NOMO-1 treated with DMSO at 0.1 percent for 48 hours (cell line): ENCODE measurements at regions not wholly inside any gene's neighbourhood (a gene's known extent, or its start where the extent isn't known, plus 50 kb on each side); places are given as distances from the start of the nearest gene placed in this dataset.
"Not testable (repeated sequence)": the region's sequence is repeated elsewhere in the genome, so short reads cannot be mapped to it uniquely, and the experiment has no call there.

Source experiments
- DNase-seq: peaks from one replicate; lab custom pipeline; 2025; ENCODE audit not compliant: unreplicated experiment; lab: John Stamatoyannopoulos, UW

DNA sequence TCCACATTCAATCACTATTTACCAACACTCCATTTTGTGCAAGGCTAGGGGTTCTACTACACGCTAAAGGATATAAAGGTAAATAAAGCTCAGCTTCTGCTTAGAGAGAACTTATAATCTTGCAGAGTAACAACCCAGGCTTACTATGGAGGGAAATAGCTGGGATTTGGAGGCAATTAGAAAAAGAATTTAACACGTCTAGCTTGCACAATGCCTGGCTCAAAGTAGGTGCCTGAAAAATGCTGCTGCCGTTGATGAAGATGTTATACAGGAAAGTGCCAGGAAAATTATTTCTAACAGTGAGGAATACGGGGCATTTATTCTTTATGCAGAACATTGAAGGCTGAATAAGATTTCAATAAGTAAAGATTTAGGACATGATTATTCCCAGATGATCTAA is 214.2 kb downstream of the KITLG start:
- no peak for DNase-seq

DNA sequence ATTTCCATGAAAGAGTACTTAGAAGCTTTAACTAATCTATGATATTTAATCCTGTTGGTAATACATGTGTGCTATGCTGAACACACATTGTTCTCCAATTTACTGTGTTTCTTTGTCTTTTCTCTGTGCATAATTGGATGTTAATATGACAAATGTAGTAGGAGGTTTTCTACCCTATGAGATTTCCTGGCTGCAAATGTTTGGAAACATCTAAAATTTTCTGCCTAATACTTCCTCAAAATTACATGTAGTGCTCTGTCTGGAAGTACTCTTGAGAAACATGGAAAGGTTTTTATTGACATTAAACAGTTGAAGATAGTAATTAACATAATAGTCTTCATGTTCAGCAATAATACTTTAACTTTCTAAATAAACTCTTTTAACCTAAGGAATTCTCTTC is 213.0 kb downstream of the KITLG start:
- peak; percentile 18 for DNase-seq

DNA sequence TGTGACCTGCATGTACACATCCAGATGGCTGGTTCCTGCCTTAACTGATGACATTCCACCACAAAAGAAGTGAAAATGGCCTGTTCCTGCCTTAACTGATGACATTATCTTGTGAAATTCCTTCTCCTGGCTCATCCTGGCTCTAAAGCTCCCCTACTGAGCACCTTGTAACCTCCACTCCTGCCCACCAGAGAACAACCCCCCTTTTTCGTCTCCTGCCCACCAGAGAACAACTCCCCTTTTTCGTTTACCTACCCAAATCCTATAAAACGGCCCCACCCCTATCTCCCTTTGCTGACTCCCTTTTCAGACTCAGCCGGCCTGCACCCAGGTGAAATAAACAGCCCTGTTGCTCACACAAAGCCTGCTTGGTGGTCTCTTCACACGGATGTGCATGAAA is 212.2 kb downstream of the KITLG start:
- not testable (repeated sequence) for DNase-seq

DNA sequence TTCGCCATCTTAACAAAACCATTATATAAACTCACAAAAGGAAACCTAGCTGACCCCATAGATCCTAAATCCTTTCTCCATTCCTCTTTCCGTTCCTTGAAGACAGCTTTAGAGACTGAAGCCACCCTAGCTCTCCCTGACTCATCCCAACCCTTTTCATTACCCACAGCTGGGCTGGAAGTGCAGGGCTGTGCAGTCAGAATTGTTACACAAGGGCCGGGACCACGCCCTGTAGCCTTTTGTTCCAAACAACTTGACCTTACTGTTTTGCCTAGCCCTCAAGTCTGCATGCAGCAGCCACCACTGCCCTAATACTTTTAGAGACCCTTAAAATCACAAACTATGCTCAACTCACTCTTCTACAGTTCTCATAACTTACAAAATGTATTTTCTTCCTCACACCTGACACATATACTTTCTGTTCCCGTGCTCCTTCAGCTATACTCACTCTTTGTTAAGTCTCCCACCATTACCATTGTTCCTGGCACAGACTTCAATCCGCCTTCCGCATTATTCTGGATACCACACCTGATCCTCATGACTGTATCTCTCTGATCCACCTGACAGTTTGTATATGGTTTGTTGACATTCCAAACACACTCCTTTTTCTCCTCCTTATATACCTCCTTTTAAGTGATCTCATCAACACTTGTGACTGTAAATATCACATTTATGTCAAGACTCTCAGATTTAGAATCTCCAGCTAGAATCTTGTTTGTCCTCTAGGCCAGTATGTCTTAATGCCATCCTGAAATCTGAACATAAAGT is 208.7 kb downstream of the KITLG start:
- no peak for DNase-seq

DNA sequence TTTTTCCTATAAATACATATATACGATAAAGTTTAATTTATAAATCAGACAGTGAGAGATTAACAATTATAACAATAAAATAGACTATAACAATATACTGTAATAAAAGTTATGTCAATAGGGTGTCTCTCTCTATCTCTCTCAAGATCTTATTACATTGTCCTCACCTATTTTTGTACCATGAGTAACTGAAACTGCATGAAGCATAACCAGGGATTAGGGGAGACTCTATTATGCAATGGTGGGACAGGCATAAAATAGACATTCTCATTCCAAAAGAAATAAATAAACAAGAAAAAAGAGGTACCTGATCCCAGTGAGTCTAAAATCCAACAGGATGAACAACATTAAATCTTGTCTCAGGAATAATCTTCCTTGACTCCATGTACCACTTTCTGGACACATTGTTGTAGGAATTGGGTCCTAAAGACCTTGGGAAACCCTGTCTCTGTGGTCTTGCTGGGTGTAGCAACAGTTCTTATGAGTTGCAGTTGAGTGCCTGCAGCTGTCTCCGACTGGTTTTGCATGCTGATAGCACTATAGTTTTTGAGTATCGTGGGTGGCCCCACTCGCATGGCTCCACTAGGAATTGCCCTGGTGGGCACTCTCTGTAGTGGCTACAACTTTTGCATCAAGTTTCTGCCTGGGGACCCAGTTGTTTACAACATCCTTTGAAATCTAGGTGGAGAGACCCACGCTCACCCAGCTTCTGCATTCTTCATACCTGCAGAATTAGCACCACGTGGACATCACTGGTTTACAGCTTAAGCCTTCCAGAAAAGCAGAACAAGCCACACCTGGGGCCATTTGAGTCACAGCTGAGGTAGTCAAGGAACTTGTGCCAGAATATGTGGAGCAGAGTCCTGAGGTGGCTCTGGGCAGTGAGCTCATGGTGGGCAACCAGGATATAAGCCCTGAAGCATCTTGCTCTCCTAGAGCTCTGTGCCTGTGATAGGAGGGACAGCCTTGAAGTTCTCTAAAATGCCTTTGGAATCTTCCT is 204.7 kb downstream of the KITLG start:
- DNase-seq: no peak

DNA sequence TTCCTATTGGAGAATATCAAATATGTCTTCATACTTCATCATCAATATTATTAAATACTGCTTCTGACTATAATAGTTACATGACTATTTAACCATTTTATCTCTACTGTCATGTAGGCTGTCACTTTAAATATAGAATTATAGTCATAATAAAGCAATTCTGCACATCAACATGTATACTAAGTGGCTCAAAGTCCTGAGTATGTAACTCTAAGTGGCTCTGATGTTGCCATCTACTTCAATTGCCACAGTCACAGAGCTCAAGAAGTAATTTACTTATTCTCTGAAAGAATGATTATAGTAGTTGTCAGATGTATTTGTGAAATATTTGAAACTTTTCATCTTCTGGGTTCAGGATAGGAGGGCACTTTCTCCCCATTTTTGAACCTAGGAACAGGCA is 202.3 kb downstream of the KITLG start:
- no peak for DNase-seq

DNA sequence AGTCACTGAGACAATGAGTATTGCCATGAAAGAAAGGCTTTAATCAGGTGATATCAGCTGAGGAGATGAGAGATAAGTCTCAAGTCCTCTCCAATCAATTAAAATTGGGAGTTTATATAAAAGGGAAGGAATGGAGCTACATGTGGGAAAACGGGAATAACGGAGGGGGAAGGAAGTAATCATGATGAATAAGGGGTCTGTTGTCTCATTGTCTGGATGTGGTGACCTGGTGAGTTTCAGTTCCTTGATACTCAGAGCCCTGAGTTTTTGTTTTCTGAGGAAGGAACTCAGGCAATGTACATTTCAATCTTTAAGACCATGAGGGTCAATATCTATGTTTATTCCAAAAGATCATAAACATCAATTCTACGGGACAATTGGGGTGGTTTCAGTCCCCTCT is 198.8 kb downstream of the KITLG start:
- peak; percentile 47 for DNase-seq

DNA sequence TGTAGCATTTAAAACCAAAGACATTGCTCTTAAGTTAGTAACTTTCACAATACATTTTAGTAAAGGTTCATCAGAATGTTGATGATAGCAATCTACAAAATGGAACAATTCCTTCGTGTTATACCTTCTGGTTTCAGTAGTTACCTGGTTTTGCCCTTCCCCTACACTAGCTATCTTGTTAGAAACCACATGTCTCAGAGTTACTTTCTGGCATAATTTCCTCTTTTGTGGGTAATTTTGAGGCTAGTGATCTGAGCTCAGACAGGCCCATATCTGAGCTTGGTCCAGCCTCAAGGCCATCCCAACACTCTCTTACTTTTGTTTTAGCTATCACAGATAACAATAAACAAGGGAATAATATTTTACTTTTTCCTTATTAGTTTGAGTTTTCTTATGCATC is 196.9 kb downstream of the KITLG start:
- DNase-seq: peak; percentile 45

DNA sequence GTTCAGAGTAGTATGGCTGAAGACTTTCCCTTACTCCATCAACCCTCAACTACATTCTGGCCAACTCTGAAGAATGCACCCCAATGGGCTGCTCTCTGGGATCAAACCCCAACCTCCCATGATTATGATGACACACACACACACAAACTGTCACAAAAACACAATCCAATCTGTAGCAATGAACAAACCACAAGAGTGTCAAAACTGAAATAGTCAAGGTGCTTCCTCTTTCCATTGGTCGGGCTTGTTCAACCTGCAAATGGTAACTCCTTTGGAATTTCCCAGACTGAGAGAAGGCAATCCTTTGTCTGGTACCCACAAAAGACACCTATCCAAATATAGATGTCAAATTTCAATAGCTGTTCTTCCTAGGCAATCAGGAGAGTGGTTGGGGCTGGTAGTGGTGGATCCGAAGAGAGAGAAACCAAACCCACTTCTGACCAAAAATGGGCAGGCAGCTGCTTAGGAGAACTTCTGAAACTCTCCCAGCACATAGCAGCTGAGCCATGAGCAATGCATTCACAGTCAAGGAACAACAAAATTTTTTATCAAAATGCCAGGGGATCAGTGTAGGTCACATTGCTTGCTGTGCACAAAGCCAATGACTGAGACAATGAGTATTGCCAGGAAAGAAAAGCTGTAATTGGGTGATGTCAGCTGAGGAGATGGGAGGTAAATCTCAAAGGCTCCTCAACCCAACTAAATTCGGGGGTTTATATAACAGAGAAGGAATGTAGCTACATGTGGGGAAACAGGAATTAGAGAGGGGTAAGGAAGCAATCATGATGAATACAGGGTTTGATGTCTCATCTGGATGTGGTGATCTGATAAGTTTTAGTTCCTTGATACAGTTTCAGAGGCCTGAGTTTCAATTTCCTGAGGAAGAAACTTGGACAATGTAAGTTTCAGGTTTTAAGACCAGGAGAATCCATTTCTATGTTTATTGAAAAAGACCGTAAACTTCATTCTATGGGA is 191.4 kb downstream of the KITLG start:
- DNase-seq: peak; percentile 58

DNA sequence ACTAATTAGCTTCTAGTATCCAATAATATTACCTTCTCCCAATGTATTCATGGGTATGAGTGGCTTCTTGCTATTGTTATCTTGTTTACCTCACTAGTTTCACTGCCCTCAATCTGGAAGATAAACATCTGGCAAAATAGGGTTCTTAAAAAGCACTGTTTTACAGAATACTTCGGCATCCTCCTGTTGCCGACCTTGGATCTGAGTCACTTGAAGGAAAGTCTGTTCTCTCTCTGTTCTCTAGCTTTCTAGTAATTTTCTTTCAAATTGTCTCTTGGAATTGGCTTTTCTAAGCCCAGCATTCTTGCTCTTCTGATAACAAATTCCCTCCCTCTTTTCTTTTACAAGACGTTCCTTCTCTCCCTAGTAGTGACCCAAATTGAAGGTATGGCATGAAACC is 189.5 kb downstream of the KITLG start:
- no peak for DNase-seq

DNA sequence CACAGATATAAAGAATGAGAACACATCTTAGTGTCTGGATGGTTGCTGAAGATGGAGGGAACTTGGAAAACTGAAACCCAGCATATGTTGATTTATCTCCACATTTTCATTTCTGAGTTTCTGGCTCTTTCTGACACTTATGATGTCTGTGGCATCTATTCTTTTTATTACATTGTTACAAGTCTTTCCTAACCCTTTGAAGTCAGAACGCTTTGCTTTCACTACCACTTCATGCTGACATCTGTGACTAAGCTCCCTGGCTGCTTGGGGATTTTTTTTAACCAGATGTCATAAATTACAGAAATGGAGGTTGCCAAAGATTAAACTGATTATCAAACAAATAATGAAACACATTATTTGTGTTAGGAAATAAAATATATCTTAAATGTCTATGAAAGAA is 188.7 kb downstream of the KITLG start:
- peak; percentile 76 for DNase-seq

DNA sequence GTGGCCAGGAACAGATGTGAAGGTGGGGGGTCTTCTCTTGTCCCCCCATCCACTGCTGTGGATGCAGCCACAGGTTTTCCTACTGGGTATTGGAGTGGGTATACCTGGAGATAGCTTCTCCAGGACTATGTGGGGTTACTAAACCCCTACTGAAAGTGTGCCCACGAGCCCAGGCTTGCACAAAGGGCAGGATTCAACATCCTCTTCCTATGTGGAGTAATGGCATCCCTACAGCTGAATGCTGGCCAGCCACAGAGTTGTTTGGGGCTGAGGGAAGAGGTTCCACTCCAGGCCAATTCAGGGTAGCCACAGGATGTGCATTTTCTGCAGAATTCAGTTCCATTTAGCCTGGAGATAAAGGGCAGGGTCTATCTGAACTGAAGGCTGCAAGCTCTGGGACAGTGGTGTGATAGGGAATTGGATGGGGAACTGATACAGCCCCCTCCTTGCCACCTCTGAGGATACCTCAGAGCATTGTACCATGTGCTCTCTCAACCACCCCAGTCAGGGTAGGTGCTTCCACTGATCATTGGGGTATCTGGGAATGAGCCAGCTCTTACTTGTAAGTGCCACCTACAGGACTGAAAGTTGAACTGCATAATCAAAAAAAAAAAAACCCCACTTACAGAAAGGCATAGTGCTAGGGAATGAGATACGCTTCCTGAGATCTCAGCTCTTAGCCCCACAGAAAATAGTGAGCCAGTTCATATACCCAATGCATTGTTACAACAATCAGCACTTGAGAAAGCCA is 187.1 kb downstream of the KITLG start:
- DNase-seq: peak; percentile 18

DNA sequence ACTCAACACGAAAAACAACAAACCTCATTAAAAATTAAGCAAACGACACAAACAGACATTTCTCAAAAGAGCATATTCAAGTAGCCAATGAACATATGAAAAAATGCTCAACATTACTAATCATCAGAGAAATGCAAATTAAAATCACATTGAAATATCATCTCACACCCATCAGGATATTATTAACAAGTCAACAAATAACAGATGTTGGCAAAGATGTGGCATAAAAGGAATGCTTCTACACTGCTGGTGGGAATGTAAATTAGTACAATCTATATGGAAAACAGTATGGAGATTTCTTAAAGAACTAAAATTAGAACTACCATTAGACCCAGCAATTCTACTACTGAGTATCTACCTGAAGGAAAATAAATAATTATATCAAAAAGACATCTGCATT is 182.2 kb downstream of the KITLG start:
- DNase-seq: no peak

DNA sequence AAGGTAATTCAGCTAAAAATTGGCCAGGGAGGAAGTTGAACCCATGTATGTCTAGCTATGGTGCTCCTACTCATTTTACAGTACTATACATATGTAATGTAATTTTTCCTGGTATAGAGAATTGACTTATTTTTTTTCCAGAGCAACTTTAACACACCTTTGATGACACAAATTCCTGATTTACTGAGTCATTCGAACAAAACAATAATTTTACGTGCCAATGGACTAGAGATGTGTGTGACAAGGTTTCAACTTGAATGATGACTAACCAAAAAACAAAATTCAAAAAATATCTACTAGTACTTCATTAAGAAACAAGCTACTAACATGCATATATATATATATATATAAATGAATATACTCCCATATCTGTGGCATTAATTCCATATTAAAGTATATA is 180.5 kb downstream of the KITLG start:
- no peak for DNase-seq

DNA sequence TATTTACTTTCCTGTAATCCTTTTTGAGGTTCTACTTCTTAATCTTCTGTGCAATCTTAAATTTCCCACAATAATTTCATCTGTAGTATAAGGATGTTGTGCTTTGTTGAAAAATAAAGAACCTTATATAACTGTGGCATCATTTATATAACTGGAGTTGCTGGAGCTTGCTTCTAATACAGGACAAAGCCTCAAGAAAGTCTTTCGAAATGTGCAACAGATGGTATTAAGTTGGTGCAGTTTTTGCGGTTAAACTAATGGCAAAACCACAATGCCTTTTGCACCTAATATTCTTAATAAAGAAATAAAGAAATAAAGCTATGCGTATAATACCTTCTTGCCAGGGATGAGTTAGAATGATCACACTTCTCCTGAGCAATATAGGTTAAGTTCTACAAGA is 180.0 kb downstream of the KITLG start:
- DNase-seq: no peak

DNA sequence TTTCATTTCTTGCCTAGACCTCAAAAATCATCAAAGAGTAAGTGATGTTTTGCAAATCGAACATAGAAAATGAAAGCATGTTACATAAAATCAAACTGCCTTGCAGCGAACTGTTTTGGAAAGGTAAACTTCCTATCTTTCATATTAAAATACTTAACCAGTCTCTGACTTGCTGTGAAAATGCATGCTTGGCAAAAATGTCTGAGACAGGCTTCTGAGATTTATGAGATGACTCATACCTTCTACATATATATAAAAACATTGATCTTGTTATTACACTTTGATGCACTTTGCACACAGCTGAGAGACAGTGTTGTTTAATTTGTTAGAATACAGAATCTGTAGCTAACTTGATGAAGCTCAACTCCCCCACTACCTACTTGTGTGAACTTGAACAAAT is 179.1 kb downstream of the KITLG start:
- DNase-seq: peak; percentile 12

DNA sequence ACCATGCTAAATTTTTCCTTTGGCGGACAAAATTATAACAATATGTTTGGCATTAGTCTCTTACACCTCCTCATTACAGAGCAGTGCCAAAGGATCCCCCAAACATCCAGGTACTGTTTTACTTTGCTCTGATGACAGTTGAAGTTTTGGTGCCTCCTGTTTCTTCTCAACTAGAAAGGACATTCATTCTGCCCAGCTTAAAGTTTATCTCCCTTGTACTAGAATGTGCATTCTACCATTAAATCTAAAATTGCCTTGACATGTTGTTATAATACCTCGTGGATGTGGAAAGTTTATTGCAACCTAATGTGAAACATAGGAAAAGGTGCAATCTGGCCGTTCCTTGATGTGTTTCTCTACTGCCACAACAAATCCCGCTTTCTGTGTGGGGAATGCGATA is 173.4 kb downstream of the KITLG start:
- DNase-seq: no peak

DNA sequence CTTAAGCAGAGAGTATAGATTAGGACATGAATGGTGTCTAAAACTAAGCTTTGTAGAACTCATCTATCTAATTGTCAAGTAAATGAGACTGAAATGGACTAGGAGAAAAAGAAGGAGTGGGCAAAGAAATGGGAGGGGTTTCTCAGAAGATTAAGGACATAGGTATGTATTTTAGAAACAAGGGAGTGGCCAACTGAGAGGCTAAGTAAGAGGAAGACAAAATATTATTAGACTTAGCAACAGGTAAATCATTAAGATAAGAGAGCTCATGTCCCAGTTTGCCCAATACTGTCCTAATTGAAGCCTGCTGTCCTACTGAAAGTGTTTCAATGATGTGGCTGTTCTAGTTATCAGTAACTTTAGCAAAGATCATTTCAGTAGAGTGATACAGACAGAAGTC is 171.4 kb downstream of the KITLG start:
- DNase-seq: no peak

DNA sequence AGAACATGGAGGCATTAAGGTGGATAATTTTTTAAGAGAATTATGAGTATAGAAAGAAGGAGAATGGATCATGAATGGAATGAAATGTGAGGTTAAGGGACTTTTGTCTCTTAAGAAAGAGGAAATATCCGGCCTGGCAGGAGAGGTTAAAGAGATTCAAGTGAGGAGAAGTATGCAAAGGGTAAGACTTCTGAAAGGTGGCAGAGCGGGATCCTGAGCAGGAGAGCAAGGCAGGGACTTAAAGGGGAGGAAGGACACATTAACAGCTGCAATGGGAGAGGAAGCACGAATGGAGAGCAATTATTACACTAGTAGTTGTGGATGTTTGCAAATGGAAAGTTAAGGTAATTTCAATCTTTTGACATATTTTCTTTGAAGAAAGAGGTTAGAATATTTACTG is 171.0 kb downstream of the KITLG start:
- DNase-seq: no peak

DNA sequence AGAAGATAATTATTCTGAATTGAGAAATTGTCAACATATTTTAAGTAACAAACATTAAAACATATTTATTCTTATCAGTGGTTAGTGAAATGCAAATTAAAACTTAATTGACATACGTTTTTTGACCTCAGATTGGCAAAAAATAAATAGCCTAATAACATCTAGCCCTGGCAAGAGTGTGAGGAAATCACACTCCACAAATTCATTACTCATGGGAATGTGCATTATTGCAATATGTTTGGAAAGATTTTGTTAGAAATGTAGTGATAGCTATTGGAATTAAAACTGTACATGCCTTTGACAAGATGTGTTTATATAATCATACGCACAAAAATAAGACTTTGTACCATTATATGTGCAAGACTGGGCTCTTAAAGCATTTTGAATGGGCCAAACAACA is 168.6 kb downstream of the KITLG start:
- no peak for DNase-seq
